ENCODE measurements at regions not wholly inside any gene's neighbourhood (a gene's known extent, or its start where the extent isn't known, plus 50 kb on each side); places are given as distances from the start of the nearest gene placed in this dataset.

GRCh38 chr15:47565949-47566348 is 151.4 kb upstream of the SEMA6D start:
- Histone ChIP-seq H3K79me2 (ENCODE audit: insufficient read depth, low read length) (no peaks in the 10 kb centered on the region), H3K27ac (ENCODE audit: extremely low read length, insufficient read depth, low read length) (no peak overlapping the region), H3K4me2 (ENCODE audit: low read depth, low read length) (no peak overlapping the region), H2AFZ (ENCODE audit: low read length) (no peak overlapping the region), H3K9ac (ENCODE audit: insufficient read depth, low read depth, low read length) (no peak overlapping the region), H3K36me3 (replicated peaks in 1 of 2; ENCODE audit: control insufficient read depth in 1 of 2, insufficient read depth in 2 of 2, low read length in 2 of 2) (no peaks in the 10 kb centered on the region), H3K4me1 (ENCODE audit: insufficient read depth, low read length) (no peaks in the 10 kb centered on the region), H3K27me3 (ENCODE audit: control insufficient read depth in 1 of 2, insufficient read depth in 2 of 2, low read length in 2 of 2) (no peaks in the 10 kb centered on the region), H3K9me3 (ENCODE audit: low read length) (peaks cover 69% of the 10 kb centered on the region), H3K4me3 (replicated peaks in 1 of 3; ENCODE audit: insufficient read depth in 1 of 3, low read depth in 2 of 3, low read length in 3 of 3) (no peak overlapping the region), H4K20me1 (ENCODE audit: insufficient read depth, low read length) (no peaks in the 10 kb centered on the region)
- DNase-seq (ENCODE audit: low spot score) (no peak), FAIRE-seq (no peak), ATAC-seq (no peak)
- POLR2A ChIA-PET = no interaction called here
- in situ Hi-C loops (cut with HindIII; ENCODE audit: extremely low pct_ligation_motif_present, low pct_unique_long_range_greater_than_20kb) (no loop called here), intact Hi-C loops (cut with micrococcal nuclease; ENCODE audit: unreplicated experiment) (no loop called here)
- CTCF ChIA-PET (ENCODE audit: low intra/inter-chr PET ratio, low total read pairs) = no interaction called here
- 37% methylated on average over 3 of the region's 3 CpGs for WGBS (ENCODE audit: low lambda C conversion rate)
- no TSS peak for BruUV-seq (replicated peaks)
- TF ChIP-seq HMGXB3 (CRISPR knock-in tag; IDR thresholded peaks at IDR 0.05; ENCODE audit: borderline replicate concordance) (no peak), POLR2G (IDR thresholded peaks at IDR 0.05; ENCODE audit: low read depth, low read length) (no peak), CREB1 (IDR thresholded peaks at IDR 0.05) (no peak), CREB1 (CRISPR knock-in tag; IDR thresholded peaks at IDR 0.05) (no peak), THAP9 (CRISPR knock-in tag; IDR thresholded peaks at IDR 0.05; ENCODE audit: borderline replicate concordance) (no peak), ATF7 (IDR thresholded peaks at IDR 0.05) (0 out of 2 replicates have a peak, but pooled peaks have one; percentile 9), ATF7 (CRISPR knock-in tag; IDR thresholded peaks at IDR 0.05) (no peak), SNAPC4 (CRISPR knock-in tag; IDR thresholded peaks at IDR 0.05) (no peak)
